Fibroblast of skin of back (primary cell): ENCODE measurements at regions not wholly inside any gene's neighbourhood (a gene's known extent, or its start where the extent isn't known, plus 50 kb on each side); places are given as distances from the start of the nearest gene placed in this dataset.

Source experiments
- DNase-seq: peaks from one replicate; pipeline ENCODE4 v3.0.0-alpha.2; 2013

- no peak for DNase-seq
Observed at GRCh38 chr22:47797342-47797945, 1035.0 kb downstream of the TBC1D22A start.

GRCh38 chr22:47796128-47796908 is 1033.9 kb downstream of the TBC1D22A start:
- DNase-seq: no peak

- no peak for DNase-seq
Observed at GRCh38 chr22:47795477-47796127, 1033.2 kb downstream of the TBC1D22A start.

GRCh38 chr22:47794851-47795250 is 1032.4 kb downstream of the TBC1D22A start:
- DNase-seq: no peak

- no peak for DNase-seq
Observed at GRCh38 chr22:47793304-47794101, 1031.1 kb downstream of the TBC1D22A start.

- no peak for DNase-seq
Observed at GRCh38 chr22:47789171-47789570, 1026.7 kb downstream of the TBC1D22A start.

- DNase-seq: no peak
Observed at GRCh38 chr22:47788461-47788860, 1026.0 kb downstream of the TBC1D22A start.

GRCh38 chr22:47787501-47788227 is 1025.2 kb downstream of the TBC1D22A start:
- no peak for DNase-seq

- no peak for DNase-seq
Observed at GRCh38 chr22:47786650-47787290, 1024.3 kb downstream of the TBC1D22A start.

- DNase-seq: no peak
Observed at GRCh38 chr22:47784991-47785390, 1022.5 kb downstream of the TBC1D22A start.

- DNase-seq: no peak
Observed at GRCh38 chr22:47784367-47784983, 1022.0 kb downstream of the TBC1D22A start.

- no peak for DNase-seq
Observed at GRCh38 chr22:47783433-47784366, 1021.2 kb downstream of the TBC1D22A start.

GRCh38 chr22:47782328-47783075 is 1020.1 kb downstream of the TBC1D22A start:
- no peak for DNase-seq

GRCh38 chr22:47781427-47782111 is 1019.1 kb downstream of the TBC1D22A start:
- no peak for DNase-seq

- DNase-seq: no peak
Observed at GRCh38 chr22:47781024-47781423, 1018.6 kb downstream of the TBC1D22A start.

GRCh38 chr22:47780281-47780875 is 1017.9 kb downstream of the TBC1D22A start:
- DNase-seq: no peak

- DNase-seq: no peak
Observed at GRCh38 chr22:47779474-47779873, 1017.0 kb downstream of the TBC1D22A start.

GRCh38 chr22:47778160-47778658 is 1015.8 kb downstream of the TBC1D22A start:
- DNase-seq: no peak
